WTC11 (cell line): ENCODE measurements at regions not wholly inside any gene's neighbourhood (a gene's known extent, or its start where the extent isn't known, plus 50 kb on each side); places are given as distances from the start of the nearest gene placed in this dataset.
"Not testable (repeated sequence)": the region's sequence is repeated elsewhere in the genome, so short reads cannot be mapped to it uniquely, and the experiment has no call there.

ENCODE experiments used
- CREM ChIP-seq: sonication (generic); formaldehyde crosslinking; IDR thresholded peaks from 2 replicates; pipeline ENCODE4 v1.8.1; 2022; ENCODE audit warnings: mild to moderate bottlenecking, missing genetic modification reagents, moderate library complexity
- JAZF1 ChIP-seq: fragments of 250-450 bp; sonication (Bioruptor Pico); IDR thresholded peaks from 2 replicates; pipeline ENCODE4 v1.9.0; 2021; ENCODE audit warnings: moderate library complexity, mild to moderate bottlenecking, inconsistent platforms
- KAT7 ChIP-seq: sonication (generic); formaldehyde crosslinking; IDR thresholded peaks from 2 replicates; pipeline ENCODE4 v1.8.1; 2023; ENCODE audit warnings: missing genetic modification reagents, mild to moderate bottlenecking, borderline replicate concordance
- NFATC4 ChIP-seq: fragments of 250-450 bp; sonication (Bioruptor Pico); IDR thresholded peaks from 2 replicates; pipeline ENCODE4 v1.9.0; 2021; ENCODE audit warnings: mild to moderate bottlenecking
- SMAD4 ChIP-seq: sonication (generic); formaldehyde crosslinking; IDR thresholded peaks from 2 replicates; pipeline ENCODE4 v1.8.0; 2022; ENCODE audit warnings: mild to moderate bottlenecking, missing genetic modification reagents
- SP1 ChIP-seq: sonication (generic); formaldehyde crosslinking; conservative IDR thresholded peaks from 2 replicates; pipeline ENCODE4 v1.8.1; 2022; ENCODE audit warnings: missing genetic modification reagents
- ZNF416 ChIP-seq: fragments of 250-450 bp; sonication (Bioruptor Pico); IDR thresholded peaks from 2 replicates; pipeline ENCODE4 v1.9.0; 2021; ENCODE audit warnings: mild to moderate bottlenecking, inconsistent platforms
- TF ChIP-seq, protein P1 (sequence below): fragments of 200-600 bp; IDR thresholded peaks from 2 replicates; pipeline ENCODE4 v1.8.0; 2022; ENCODE audit warnings: antibody characterized with exemption
- TF ChIP-seq, protein P2 (sequence below): sonication (generic); formaldehyde crosslinking; IDR thresholded peaks from 2 replicates; pipeline ENCODE4 v1.8.0; 2022; ENCODE audit warnings: mild to moderate bottlenecking, missing genetic modification reagents
- TF ChIP-seq, protein P3 (sequence below): sonication (generic); formaldehyde crosslinking; IDR thresholded peaks from 2 replicates; pipeline ENCODE4 v1.8.0; 2022; ENCODE audit warnings: missing genetic modification reagents
- TF ChIP-seq, protein P4 (sequence below): sonication (generic); formaldehyde crosslinking; conservative IDR thresholded peaks from 2 replicates; pipeline ENCODE4 v1.8.1; 2022; ENCODE audit warnings: mild to moderate bottlenecking, missing genetic modification reagents

DNA sequence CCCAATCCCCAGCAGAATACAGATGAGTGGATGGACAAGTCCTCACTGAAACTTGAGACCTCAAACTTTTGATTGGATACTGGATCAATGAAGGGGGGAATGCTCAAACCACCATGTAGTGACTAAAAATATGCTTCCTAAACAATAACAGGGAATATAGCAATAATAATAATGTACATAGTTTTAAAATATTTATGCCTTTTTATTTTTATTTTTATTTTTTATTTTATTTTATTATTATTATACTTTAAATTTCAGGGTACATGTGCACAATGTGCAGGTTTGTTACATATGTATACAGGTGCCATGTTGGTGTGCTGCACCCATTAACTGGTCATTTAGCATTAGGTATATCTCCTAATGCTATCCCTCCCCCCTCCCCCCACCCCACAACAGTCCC is 506.0 kb downstream of the SOX6 start:
- TF ChIP-seq, protein P1, sequence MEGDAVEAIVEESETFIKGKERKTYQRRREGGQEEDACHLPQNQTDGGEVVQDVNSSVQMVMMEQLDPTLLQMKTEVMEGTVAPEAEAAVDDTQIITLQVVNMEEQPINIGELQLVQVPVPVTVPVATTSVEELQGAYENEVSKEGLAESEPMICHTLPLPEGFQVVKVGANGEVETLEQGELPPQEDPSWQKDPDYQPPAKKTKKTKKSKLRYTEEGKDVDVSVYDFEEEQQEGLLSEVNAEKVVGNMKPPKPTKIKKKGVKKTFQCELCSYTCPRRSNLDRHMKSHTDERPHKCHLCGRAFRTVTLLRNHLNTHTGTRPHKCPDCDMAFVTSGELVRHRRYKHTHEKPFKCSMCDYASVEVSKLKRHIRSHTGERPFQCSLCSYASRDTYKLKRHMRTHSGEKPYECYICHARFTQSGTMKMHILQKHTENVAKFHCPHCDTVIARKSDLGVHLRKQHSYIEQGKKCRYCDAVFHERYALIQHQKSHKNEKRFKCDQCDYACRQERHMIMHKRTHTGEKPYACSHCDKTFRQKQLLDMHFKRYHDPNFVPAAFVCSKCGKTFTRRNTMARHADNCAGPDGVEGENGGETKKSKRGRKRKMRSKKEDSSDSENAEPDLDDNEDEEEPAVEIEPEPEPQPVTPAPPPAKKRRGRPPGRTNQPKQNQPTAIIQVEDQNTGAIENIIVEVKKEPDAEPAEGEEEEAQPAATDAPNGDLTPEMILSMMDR, result not testable (repeated sequence)
- TF ChIP-seq SMAD4, NFATC4, SP1, JAZF1, CREM, ZNF416, KAT7 (CRISPR knock-in tag): not testable (repeated sequence)
- TF ChIP-seq, protein P2, sequence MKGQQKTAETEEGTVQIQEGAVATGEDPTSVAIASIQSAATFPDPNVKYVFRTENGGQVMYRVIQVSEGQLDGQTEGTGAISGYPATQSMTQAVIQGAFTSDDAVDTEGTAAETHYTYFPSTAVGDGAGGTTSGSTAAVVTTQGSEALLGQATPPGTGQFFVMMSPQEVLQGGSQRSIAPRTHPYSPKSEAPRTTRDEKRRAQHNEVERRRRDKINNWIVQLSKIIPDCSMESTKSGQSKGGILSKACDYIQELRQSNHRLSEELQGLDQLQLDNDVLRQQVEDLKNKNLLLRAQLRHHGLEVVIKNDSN, result not testable (repeated sequence)
- TF ChIP-seq, protein P3, sequence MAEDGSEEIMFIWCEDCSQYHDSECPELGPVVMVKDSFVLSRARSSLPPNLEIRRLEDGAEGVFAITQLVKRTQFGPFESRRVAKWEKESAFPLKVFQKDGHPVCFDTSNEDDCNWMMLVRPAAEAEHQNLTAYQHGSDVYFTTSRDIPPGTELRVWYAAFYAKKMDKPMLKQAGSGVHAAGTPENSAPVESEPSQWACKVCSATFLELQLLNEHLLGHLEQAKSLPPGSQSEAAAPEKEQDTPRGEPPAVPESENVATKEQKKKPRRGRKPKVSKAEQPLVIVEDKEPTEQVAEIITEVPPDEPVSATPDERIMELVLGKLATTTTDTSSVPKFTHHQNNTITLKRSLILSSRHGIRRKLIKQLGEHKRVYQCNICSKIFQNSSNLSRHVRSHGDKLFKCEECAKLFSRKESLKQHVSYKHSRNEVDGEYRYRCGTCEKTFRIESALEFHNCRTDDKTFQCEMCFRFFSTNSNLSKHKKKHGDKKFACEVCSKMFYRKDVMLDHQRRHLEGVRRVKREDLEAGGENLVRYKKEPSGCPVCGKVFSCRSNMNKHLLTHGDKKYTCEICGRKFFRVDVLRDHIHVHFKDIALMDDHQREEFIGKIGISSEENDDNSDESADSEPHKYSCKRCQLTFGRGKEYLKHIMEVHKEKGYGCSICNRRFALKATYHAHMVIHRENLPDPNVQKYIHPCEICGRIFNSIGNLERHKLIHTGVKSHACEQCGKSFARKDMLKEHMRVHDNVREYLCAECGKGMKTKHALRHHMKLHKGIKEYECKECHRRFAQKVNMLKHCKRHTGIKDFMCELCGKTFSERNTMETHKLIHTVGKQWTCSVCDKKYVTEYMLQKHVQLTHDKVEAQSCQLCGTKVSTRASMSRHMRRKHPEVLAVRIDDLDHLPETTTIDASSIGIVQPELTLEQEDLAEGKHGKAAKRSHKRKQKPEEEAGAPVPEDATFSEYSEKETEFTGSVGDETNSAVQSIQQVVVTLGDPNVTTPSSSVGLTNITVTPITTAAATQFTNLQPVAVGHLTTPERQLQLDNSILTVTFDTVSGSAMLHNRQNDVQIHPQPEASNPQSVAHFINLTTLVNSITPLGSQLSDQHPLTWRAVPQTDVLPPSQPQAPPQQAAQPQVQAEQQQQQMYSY (CRISPR knock-in tag), result not testable (repeated sequence)
- TF ChIP-seq, protein P4, sequence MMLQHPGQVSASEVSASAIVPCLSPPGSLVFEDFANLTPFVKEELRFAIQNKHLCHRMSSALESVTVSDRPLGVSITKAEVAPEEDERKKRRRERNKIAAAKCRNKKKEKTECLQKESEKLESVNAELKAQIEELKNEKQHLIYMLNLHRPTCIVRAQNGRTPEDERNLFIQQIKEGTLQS, result not testable (repeated sequence)
